Panc1 (cell line): ENCODE measurements at regions not wholly inside any gene's neighbourhood (a gene's known extent, or its start where the extent isn't known, plus 50 kb on each side); places are given as distances from the start of the nearest gene placed in this dataset.

ENCODE experiments used
- ATAC-seq: fragments of 200-7000 bp; cut with Tn5 transposase; 2 replicates; pipeline ENCODE4 v1.9.1; 2020; ENCODE audit warnings: mild to moderate bottlenecking, moderate library complexity
- BruUV-seq: library from RNA; stranded (reverse); fragments of 400-500 nt; replicated peaks from 2 replicates; lab custom pipeline; 2021; lab: Mats Ljungman, UMichigan
- CTCF ChIA-PET: fragments of 300-600 bp; sonication (Branson Sonifier 250); formaldehyde crosslinking; loops from one replicate; lab custom pipeline; 2022; ENCODE audit warnings: antibody characterized with exemption; lab: Charles Lee
- POLR2A ChIA-PET: fragments of 300-600 bp; sonication (Branson Sonifier 250); formaldehyde crosslinking; loops from one replicate; lab custom pipeline; 2022; ENCODE audit warnings: antibody characterized with exemption; lab: Charles Lee
- DNase-seq: peaks from one replicate; pipeline ENCODE4 v3.0.0-alpha.2; 2010; ENCODE audit warnings: low read depth, low spot score
- H3K27ac ChIP-seq: 2 replicates; pipeline ENCODE4 v1.5.1; 2011; ENCODE audit warnings: mild to moderate bottlenecking, low read length, inconsistent platforms
- H3K27me3 ChIP-seq: fragments of 200-500 bp; sonication (Bioruptor generic); 2 replicates; pipeline ENCODE4 v1.6.0; 2014; ENCODE audit warnings: low read length, inconsistent platforms; ENCODE audit not compliant: control insufficient read depth, insufficient read depth
- H3K36me3 ChIP-seq: fragments of 200-500 bp; sonication (Bioruptor generic); 2 replicates; pipeline ENCODE4 v1.5.1; 2014; ENCODE audit warnings: inconsistent platforms, mild to moderate bottlenecking, low read length, moderate library complexity; ENCODE audit not compliant: control insufficient read depth, insufficient read depth
- H3K4me1 ChIP-seq: 2 replicates; pipeline ENCODE4 v1.5.1; 2011; ENCODE audit warnings: inconsistent platforms, mild to moderate bottlenecking, low read length, moderate library complexity; ENCODE audit not compliant: control insufficient read depth, insufficient read depth
- H3K4me3 ChIP-seq, 2 experiments: 2 replicates each; pipeline ENCODE4 v1.5.1; 2011 to 2012; ENCODE audit warnings: low read depth in 2 of 2, low read length in 2 of 2, mild to moderate bottlenecking in 2 of 2, inconsistent platforms in 1 of 2, moderate library complexity in 1 of 2
- H3K9me3 ChIP-seq: fragments of 200-500 bp; sonication (Bioruptor generic); 2 replicates; pipeline ENCODE4 v1.5.1; 2014; ENCODE audit warnings: low read depth, mild to moderate bottlenecking, inconsistent platforms, low read length, moderate library complexity; ENCODE audit not compliant: control insufficient read depth, insufficient read depth
- POLR2AphosphoS5 ChIP-seq: IDR thresholded peaks from 2 replicates; pipeline ENCODE4 v1.6.1; 2012; ENCODE audit warnings: mild to moderate bottlenecking, low read depth, low read length, moderate library complexity
- REST ChIP-seq, 2 experiments: IDR thresholded peaks; 2 replicates each; pipeline ENCODE4 v1.6.1; 2011 to 2012; ENCODE audit warnings: low read depth in 2 of 2, control low read depth in 1 of 2, low read length in 1 of 2, mild to moderate bottlenecking in 1 of 2, moderate library complexity in 1 of 2; ENCODE audit not compliant: insufficient read depth in 1 of 2
- SIN3A ChIP-seq: IDR thresholded peaks from 2 replicates; pipeline ENCODE4 v1.6.1; 2012; ENCODE audit warnings: low read depth, mild to moderate bottlenecking, low read length, moderate library complexity, borderline replicate concordance; ENCODE audit not compliant: insufficient read depth
- TCF7L2 ChIP-seq: IDR thresholded peaks from 2 replicates; pipeline ENCODE4 v1.6.1; 2011; ENCODE audit warnings: mild to moderate bottlenecking, low read depth, low read length, inconsistent platforms
- in situ Hi-C: cut with HindIII; loops from 2 replicates; pipeline ENCODE4 v1.10.0; 2016; ENCODE audit warnings: low sequenced_read_pairs, low pct_unique_long_range_greater_than_20kb
- intact Hi-C: fragments of 100-400 bp; cut with micrococcal nuclease; formaldehyde crosslinking; loops from one replicate; pipeline ENCODE4 v1.10.0; 2022; ENCODE audit not compliant: unreplicated experiment
- TF ChIP-seq, protein P1 (sequence below): fragments of 450-650 bp; IDR thresholded peaks from 2 replicates; pipeline ENCODE4 v1.5.1; 2017; ENCODE audit warnings: mild to moderate bottlenecking

DNA sequence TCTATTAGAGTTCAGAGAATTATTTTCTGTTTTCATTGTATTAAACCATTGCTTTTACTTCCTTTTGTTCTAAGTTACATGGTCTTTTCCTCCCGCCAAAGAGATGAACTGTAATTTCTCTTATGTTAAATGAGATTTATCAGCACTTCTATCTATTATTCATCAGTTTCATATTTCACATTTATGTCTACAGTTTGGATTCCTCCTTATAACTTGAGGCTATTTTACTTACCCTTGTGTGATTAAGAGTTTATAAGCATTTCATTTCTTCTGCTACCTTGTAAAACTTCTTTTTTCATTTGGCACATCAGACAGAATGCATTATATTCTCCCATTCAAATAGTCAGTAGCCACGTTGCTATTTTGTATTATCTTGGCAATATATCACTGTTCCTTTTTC, 248.2 kb downstream of the PLA2G4A start:
- ChIA-PET CTCF (no interaction called here), POLR2A (no interaction called here)
- Histone ChIP-seq H3K36me3 (no peaks in the 10 kb centered on the region), H3K4me3 (no peak overlapping the region), H3K4me1 (no peaks in the 10 kb centered on the region), H3K9me3 (no peaks in the 10 kb centered on the region), H3K27ac (no peak overlapping the region), H3K27me3 (no peaks in the 10 kb centered on the region)
- no TSS peak for BruUV-seq
- TF ChIP-seq TCF7L2 (no peak), REST (IDR thresholded peaks at IDR 0.05; ENCODE audit: insufficient read depth in 1 of 2, low read depth in 2 of 2, low read length in 1 of 2) (no peak), SIN3A (no peak)
- TF ChIP-seq, protein P1, sequence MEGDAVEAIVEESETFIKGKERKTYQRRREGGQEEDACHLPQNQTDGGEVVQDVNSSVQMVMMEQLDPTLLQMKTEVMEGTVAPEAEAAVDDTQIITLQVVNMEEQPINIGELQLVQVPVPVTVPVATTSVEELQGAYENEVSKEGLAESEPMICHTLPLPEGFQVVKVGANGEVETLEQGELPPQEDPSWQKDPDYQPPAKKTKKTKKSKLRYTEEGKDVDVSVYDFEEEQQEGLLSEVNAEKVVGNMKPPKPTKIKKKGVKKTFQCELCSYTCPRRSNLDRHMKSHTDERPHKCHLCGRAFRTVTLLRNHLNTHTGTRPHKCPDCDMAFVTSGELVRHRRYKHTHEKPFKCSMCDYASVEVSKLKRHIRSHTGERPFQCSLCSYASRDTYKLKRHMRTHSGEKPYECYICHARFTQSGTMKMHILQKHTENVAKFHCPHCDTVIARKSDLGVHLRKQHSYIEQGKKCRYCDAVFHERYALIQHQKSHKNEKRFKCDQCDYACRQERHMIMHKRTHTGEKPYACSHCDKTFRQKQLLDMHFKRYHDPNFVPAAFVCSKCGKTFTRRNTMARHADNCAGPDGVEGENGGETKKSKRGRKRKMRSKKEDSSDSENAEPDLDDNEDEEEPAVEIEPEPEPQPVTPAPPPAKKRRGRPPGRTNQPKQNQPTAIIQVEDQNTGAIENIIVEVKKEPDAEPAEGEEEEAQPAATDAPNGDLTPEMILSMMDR = no peak
- DNase-seq (no peak), ATAC-seq (no peak)
- intact Hi-C loops = no loop called here
- in situ Hi-C loops = no loop called here

- Histone ChIP-seq H3K4me1 (no peaks in the 10 kb centered on the region), H3K4me3 (no peak overlapping the region), H3K27me3 (no peaks in the 10 kb centered on the region), H3K36me3 (no peaks in the 10 kb centered on the region), H3K9me3 (no peaks in the 10 kb centered on the region), H3K27ac (no peak overlapping the region)
- DNase-seq (no peak), ATAC-seq (no peak)
- POLR2A ChIA-PET = no interaction called here
- CTCF ChIA-PET = no interaction called here
- in situ Hi-C loops (no loop called here), intact Hi-C loops (no loop called here)
- no TSS peak for BruUV-seq
- no peak for TF ChIP-seq SIN3A
- no peak for TF ChIP-seq TCF7L2
- TF ChIP-seq REST (IDR thresholded peaks at IDR 0.05; ENCODE audit: insufficient read depth in 1 of 2, low read depth in 2 of 2, low read length in 1 of 2) = no peak
- TF ChIP-seq, protein P1 = no peak
- no peak for TF ChIP-seq POLR2AphosphoS5
Observed at GRCh38 chr1:187078321-187078720, 249.6 kb downstream of the PLA2G4A start.
